H9 (cell line): ENCODE measurements at regions not wholly inside any gene's neighbourhood (a gene's known extent, or its start where the extent isn't known, plus 50 kb on each side); places are given as distances from the start of the nearest gene placed in this dataset.

Source experiments
- DNase-seq: peaks from one replicate; pipeline ENCODE4 v3.0.0-alpha.2; 2017
- H2AFZ ChIP-seq: one replicate; pipeline ENCODE4 v1.6.1; 2013; ENCODE audit warnings: mild to moderate bottlenecking, low read length, control low read depth, moderate library complexity
- H2AK5ac ChIP-seq: 2 replicates; pipeline ENCODE4 v1.6.1; 2013; ENCODE audit warnings: low read length, control low read depth, mixed read lengths; ENCODE audit not compliant: insufficient read length
- H2BK120ac ChIP-seq: one replicate; pipeline ENCODE4 v1.6.1; 2013; ENCODE audit warnings: low read depth, mild to moderate bottlenecking, low read length, control low read depth, inconsistent platforms; ENCODE audit not compliant: poor library complexity, severe bottlenecking
- H2BK12ac ChIP-seq: 2 replicates; pipeline ENCODE4 v1.6.1; 2013; ENCODE audit warnings: low read length, control low read depth, mixed read lengths, low read depth; ENCODE audit not compliant: insufficient read length
- H2BK15ac ChIP-seq: 2 replicates; pipeline ENCODE4 v1.6.1; 2013; ENCODE audit warnings: low read depth, low read length, control low read depth
- H2BK20ac ChIP-seq: one replicate; pipeline ENCODE4 v1.6.1; 2013; ENCODE audit warnings: low read depth, mild to moderate bottlenecking, low read length, control low read depth, inconsistent platforms; ENCODE audit not compliant: poor library complexity, severe bottlenecking
- H2BK5ac ChIP-seq: 2 replicates; pipeline ENCODE4 v1.6.1; 2013; ENCODE audit warnings: low read length, control low read depth, mixed read lengths; ENCODE audit not compliant: insufficient read length
- H3K14ac ChIP-seq: 2 replicates; pipeline ENCODE4 v1.6.1; 2013; ENCODE audit warnings: low read length, control low read depth; ENCODE audit not compliant: insufficient read depth
- H3K18ac ChIP-seq: 2 replicates; pipeline ENCODE4 v1.6.1; 2013; ENCODE audit warnings: low read depth, mild to moderate bottlenecking, mixed read lengths, low read length, control low read depth; ENCODE audit not compliant: insufficient read length
- H3K23ac ChIP-seq: 2 replicates; pipeline ENCODE4 v1.6.1; 2013; ENCODE audit warnings: low read length, control low read depth, mixed read lengths, low read depth; ENCODE audit not compliant: insufficient read length
- H3K23me2 ChIP-seq: 2 replicates; pipeline ENCODE4 v1.6.1; 2013; ENCODE audit warnings: low read depth, mild to moderate bottlenecking, mixed read lengths, low read length, control low read depth; ENCODE audit not compliant: insufficient read length, poor library complexity, severe bottlenecking
- H3K27ac ChIP-seq: 2 replicates; pipeline ENCODE4 v1.5.1; 2013; ENCODE audit warnings: low read length, control low read depth, mixed read lengths, low read depth; ENCODE audit not compliant: insufficient read length
- H3K27me3 ChIP-seq: 2 replicates; pipeline ENCODE4 v1.6.1; 2013; ENCODE audit warnings: low read length, control low read depth, inconsistent platforms; ENCODE audit not compliant: insufficient read depth
- H3K4ac ChIP-seq: 2 replicates; pipeline ENCODE4 v1.6.1; 2013; ENCODE audit warnings: low read depth, mild to moderate bottlenecking, control low read depth, inconsistent platforms, low read length, moderate library complexity
- H3K4me1 ChIP-seq: 2 replicates; pipeline ENCODE4 v1.6.1; 2013; ENCODE audit warnings: low read length, control low read depth, inconsistent platforms; ENCODE audit not compliant: insufficient read depth
- H3K4me2 ChIP-seq: 2 replicates; pipeline ENCODE4 v1.6.1; 2013; ENCODE audit warnings: low read length, control low read depth, mixed read lengths; ENCODE audit not compliant: insufficient read length, insufficient read depth
- H3K56ac ChIP-seq: 2 replicates; pipeline ENCODE4 v1.6.1; 2013; ENCODE audit warnings: low read depth, mild to moderate bottlenecking, mixed read lengths, low read length, control low read depth; ENCODE audit not compliant: insufficient read length
- H3K79me1 ChIP-seq: 2 replicates; pipeline ENCODE4 v1.6.1; 2013; ENCODE audit warnings: low read depth, mild to moderate bottlenecking, moderate library complexity, low read length, control low read depth, inconsistent platforms; ENCODE audit not compliant: insufficient read depth, poor library complexity, severe bottlenecking
- H3K79me2 ChIP-seq: 2 replicates; pipeline ENCODE4 v1.6.1; 2013; ENCODE audit warnings: low read length, control low read depth, inconsistent platforms; ENCODE audit not compliant: insufficient read depth
- H3K9ac ChIP-seq: 2 replicates; pipeline ENCODE4 v1.6.1; 2013; ENCODE audit warnings: low read length, control low read depth, mixed read lengths; ENCODE audit not compliant: insufficient read length; ENCODE audit errors: extremely low read depth
- H3K9me3 ChIP-seq: one replicate; pipeline ENCODE4 v1.6.1; 2013; ENCODE audit warnings: low read depth, low read length, inconsistent platforms; ENCODE audit not compliant: control insufficient read depth
- H3T11ph ChIP-seq: one replicate; pipeline ENCODE4 v1.6.1; 2013; ENCODE audit warnings: mild to moderate bottlenecking, low read length, control low read depth, inconsistent platforms
- H4K20me1 ChIP-seq: one replicate; pipeline ENCODE4 v1.6.1; 2013; ENCODE audit not compliant: control insufficient read depth, insufficient read length, insufficient read depth
- H4K5ac ChIP-seq: 2 replicates; pipeline ENCODE4 v1.6.1; 2013; ENCODE audit warnings: low read depth, mild to moderate bottlenecking, mixed read lengths, low read length, control low read depth; ENCODE audit not compliant: insufficient read length
- H4K8ac ChIP-seq: replicated peaks from 2 replicates; pipeline ENCODE4 v1.6.1; 2013; ENCODE audit warnings: low read length, control low read depth, mixed read lengths, low read depth; ENCODE audit not compliant: insufficient read length
- H4K91ac ChIP-seq: 2 replicates; pipeline ENCODE4 v1.6.1; 2013; ENCODE audit warnings: low read depth, mild to moderate bottlenecking, moderate library complexity, mixed read lengths, low read length, control low read depth; ENCODE audit not compliant: insufficient read length
- H3K27ac Mint-ChIP-seq, 3 experiments: 2 replicates in 2 of 3; 3 replicates in 1 of 3; pipeline ENCODE4 v1.8.0; 2020 to 2021; ENCODE audit warnings: mixed read lengths in 3 of 3, mild to moderate bottlenecking in 1 of 3, moderate library complexity in 1 of 3
- H3K27me3 Mint-ChIP-seq: 2 replicates; pipeline ENCODE4 v1.8.0; 2021; ENCODE audit warnings: low read depth, mild to moderate bottlenecking, moderate library complexity, mixed read lengths
- H3K36me3 Mint-ChIP-seq, 3 experiments: 2 replicates in 2 of 3; 3 replicates in 1 of 3; pipeline ENCODE4 v1.8.0; 2020 to 2021; ENCODE audit warnings: low read depth in 3 of 3, mixed read lengths in 3 of 3; ENCODE audit not compliant: insufficient read depth in 1 of 3
- H3K4me1 Mint-ChIP-seq, 2 experiments: 2 replicates each; pipeline ENCODE4 v1.8.0; 2020; ENCODE audit warnings: mixed read lengths in 2 of 2
- H3K4me3 Mint-ChIP-seq, 2 experiments: 2 replicates in 1 of 2; 3 replicates in 1 of 2; pipeline ENCODE4 v1.8.0; 2020 to 2021; ENCODE audit warnings: mild to moderate bottlenecking in 2 of 2, mixed read lengths in 2 of 2, moderate library complexity in 1 of 2
- H3K9me3 Mint-ChIP-seq, 2 experiments: 2 replicates in 1 of 2; 3 replicates in 1 of 2; pipeline ENCODE4 v1.8.0; 2020; ENCODE audit warnings: mild to moderate bottlenecking in 2 of 2, mixed read lengths in 2 of 2, moderate library complexity in 1 of 2
- CTCF ChIP-seq: fragments of 200-600 bp; sonication (generic); conservative IDR thresholded peaks from 3 replicates; pipeline ENCODE4 v1.8.0; 2021; ENCODE audit warnings: antibody characterized with exemption, mild to moderate bottlenecking
- WGBS: extraction: QIAGEN DNeasy Blood & Tissue Kit; methylation state at CpG from one replicate; pipeline ENCODE4 v1.1.7; 2013; ENCODE audit warnings: missing lambda C conversion rate, low lambda C conversion rate, mixed read lengths; ENCODE audit not compliant: insufficient read length; ENCODE audit errors: extremely low coverage; 5-methylcytosine and 5-hydroxymethylcytosine counted together

- H3K23ac ChIP-seq: no peak overlapping the region
- no CpG with 5 or more reads among the region's 4 CpGs for WGBS
- Mint-ChIP-seq H3K27me3 (no peaks in the 10 kb centered on the region), H3K9me3 (no peaks in the 10 kb centered on the region; a peak in 1 of 5 replicates), H3K27ac (peak overlapping the region in 1 of 3 experiments; percentile 5; a peak in 1 of 7 replicates), H3K4me1 (peaks cover 7 to 14% of the 10 kb centered on the region in 2 experiments), H3K4me3 (no peak overlapping the region), H3K36me3 (0 out of 7 replicates have a peak, but pooled peaks cover 0 to 3% (median 0%) of the 10 kb centered on the region in 3 experiments)
- H4K20me1 ChIP-seq: no peaks in the 10 kb centered on the region
- TF ChIP-seq CTCF: no peak
- no peaks in the 10 kb centered on the region for H3K79me2 ChIP-seq
- no peak overlapping the region for H2AFZ ChIP-seq
- no peaks in the 10 kb centered on the region for H3K23me2 ChIP-seq
- no peak overlapping the region for H3K14ac ChIP-seq
- no peak overlapping the region for H2BK20ac ChIP-seq
- no peak overlapping the region for H2BK120ac ChIP-seq
- no peak overlapping the region for H3K56ac ChIP-seq
- peaks cover 2% of the 10 kb centered on the region for H3K4me1 ChIP-seq
- no peak overlapping the region for H3K27ac ChIP-seq
- H3K4ac ChIP-seq: no peak overlapping the region
- no peak overlapping the region for H2BK12ac ChIP-seq
- H3K79me1 ChIP-seq: no peaks in the 10 kb centered on the region
- H4K5ac ChIP-seq: no peak overlapping the region
- H3K27me3 ChIP-seq: no peaks in the 10 kb centered on the region
- H3K4me2 ChIP-seq: no peak overlapping the region
- DNase-seq: no peak
- H2BK15ac ChIP-seq: no peak overlapping the region
- H4K8ac ChIP-seq: no peak overlapping the region
- no peak overlapping the region for H2BK5ac ChIP-seq
- H3K18ac ChIP-seq: no peak overlapping the region
- H3T11ph ChIP-seq: no peak overlapping the region
- H2AK5ac ChIP-seq: no peak overlapping the region
- H3K9ac ChIP-seq: no peak overlapping the region
- no peaks in the 10 kb centered on the region for H3K9me3 ChIP-seq
- no peak overlapping the region for H4K91ac ChIP-seq
These were observed 98.4 kb upstream of the TANK start for GRCh38 chr2:161061786-161062185.
